ENCODE measurements at regions not wholly inside any gene's neighbourhood (a gene's known extent, or its start where the extent isn't known, plus 50 kb on each side); places are given as distances from the start of the nearest gene placed in this dataset.

DNA sequence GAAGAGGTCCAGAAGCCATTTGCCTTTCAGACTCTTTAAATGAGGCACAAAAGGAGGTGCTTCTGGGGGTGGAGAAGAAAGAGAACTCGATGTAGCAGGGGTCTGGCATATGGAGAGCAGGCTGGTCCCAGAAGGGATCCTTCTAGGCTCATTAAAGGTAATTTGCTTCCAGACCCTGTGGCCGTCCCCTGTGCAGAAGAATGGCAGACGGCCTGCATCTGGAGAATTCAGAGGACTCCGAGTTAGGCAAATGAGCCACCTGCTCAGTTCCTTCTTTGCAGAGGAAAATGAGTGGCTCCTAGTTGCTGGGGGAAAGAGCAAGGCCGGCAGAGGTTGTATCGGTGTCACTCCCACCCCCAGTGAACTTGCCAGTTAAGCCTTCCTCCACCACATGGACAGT is 73.8 kb upstream of the FAM180A start:
- no peak for DNase-seq
- Histone ChIP-seq H3K36me3 (no peaks in the 10 kb centered on the region), H3K4me1 (no peaks in the 10 kb centered on the region), H3K27ac (no peak overlapping the region), H3K4me3 (no peak overlapping the region), H3K9me3 (no peaks in the 10 kb centered on the region), H3K27me3 (no peaks in the 10 kb centered on the region)
- intact Hi-C loops (cut with DNase I; ENCODE audit: low total_unique reads): no loop called here
- TF ChIP-seq POLR2A (IDR thresholded peaks at IDR 0.05): no peak
- TF ChIP-seq, protein P1, sequence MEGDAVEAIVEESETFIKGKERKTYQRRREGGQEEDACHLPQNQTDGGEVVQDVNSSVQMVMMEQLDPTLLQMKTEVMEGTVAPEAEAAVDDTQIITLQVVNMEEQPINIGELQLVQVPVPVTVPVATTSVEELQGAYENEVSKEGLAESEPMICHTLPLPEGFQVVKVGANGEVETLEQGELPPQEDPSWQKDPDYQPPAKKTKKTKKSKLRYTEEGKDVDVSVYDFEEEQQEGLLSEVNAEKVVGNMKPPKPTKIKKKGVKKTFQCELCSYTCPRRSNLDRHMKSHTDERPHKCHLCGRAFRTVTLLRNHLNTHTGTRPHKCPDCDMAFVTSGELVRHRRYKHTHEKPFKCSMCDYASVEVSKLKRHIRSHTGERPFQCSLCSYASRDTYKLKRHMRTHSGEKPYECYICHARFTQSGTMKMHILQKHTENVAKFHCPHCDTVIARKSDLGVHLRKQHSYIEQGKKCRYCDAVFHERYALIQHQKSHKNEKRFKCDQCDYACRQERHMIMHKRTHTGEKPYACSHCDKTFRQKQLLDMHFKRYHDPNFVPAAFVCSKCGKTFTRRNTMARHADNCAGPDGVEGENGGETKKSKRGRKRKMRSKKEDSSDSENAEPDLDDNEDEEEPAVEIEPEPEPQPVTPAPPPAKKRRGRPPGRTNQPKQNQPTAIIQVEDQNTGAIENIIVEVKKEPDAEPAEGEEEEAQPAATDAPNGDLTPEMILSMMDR (IDR thresholded peaks at IDR 0.05): no peak

DNA sequence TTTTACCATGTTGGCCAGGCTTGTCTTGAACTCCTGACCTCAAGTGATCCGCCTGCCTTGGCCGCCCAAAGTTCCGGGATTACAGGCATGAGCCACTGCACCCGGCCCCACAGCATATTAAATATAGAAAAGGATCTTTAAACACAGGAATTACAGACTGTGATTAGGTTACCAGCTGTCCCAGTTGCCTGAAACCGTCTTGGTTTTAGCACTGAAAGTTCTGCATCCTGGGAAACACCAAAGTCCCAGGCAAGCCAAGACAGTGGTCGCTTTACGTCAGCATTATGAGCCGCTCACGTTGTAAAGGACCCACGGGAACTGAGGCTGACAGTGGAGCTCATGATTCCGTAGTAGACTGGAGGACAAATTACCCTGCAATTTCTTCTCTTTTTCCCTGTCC is 69.0 kb upstream of the FAM180A start:
- H3K9me3 ChIP-seq: no peaks in the 10 kb centered on the region
- H3K4me1 ChIP-seq: no peaks in the 10 kb centered on the region
- H3K27me3 ChIP-seq: no peaks in the 10 kb centered on the region
- no peak for TF ChIP-seq POLR2A (IDR thresholded peaks at IDR 0.05)
- TF ChIP-seq, protein P1 (IDR thresholded peaks at IDR 0.05): no peak
- DNase-seq: no peak
- no peak overlapping the region for H3K4me3 ChIP-seq
- H3K36me3 ChIP-seq: no peaks in the 10 kb centered on the region
- intact Hi-C loops (cut with DNase I; ENCODE audit: low total_unique reads): no loop called here
- H3K27ac ChIP-seq: no peak overlapping the region

GRCh38 chr7:135815033-135815432 is 66.4 kb upstream of the FAM180A start:
- no peaks in the 10 kb centered on the region for H3K9me3 ChIP-seq
- no peak for TF ChIP-seq POLR2A (IDR thresholded peaks at IDR 0.05)
- TF ChIP-seq, protein P1 (IDR thresholded peaks at IDR 0.05): no peak
- no peak overlapping the region for H3K27ac ChIP-seq
- H3K4me3 ChIP-seq: no peak overlapping the region
- no peaks in the 10 kb centered on the region for H3K27me3 ChIP-seq
- no peaks in the 10 kb centered on the region for H3K36me3 ChIP-seq
- intact Hi-C loops (cut with DNase I; ENCODE audit: low total_unique reads): no loop called here
- DNase-seq: no peak
- no peaks in the 10 kb centered on the region for H3K4me1 ChIP-seq

- Histone ChIP-seq H3K9me3 (no peaks in the 10 kb centered on the region), H3K4me1 (no peaks in the 10 kb centered on the region), H3K4me3 (no peak overlapping the region), H3K27ac (no peak overlapping the region), H3K27me3 (no peaks in the 10 kb centered on the region), H3K36me3 (no peaks in the 10 kb centered on the region)
- no peak for TF ChIP-seq POLR2A (IDR thresholded peaks at IDR 0.05)
- TF ChIP-seq, protein P1 (IDR thresholded peaks at IDR 0.05): no peak
- DNase-seq: no peak
- intact Hi-C loops (cut with DNase I; ENCODE audit: low total_unique reads): no loop called here
Observed at GRCh38 chr7:135812148-135812547, 63.5 kb upstream of the FAM180A start.

DNA sequence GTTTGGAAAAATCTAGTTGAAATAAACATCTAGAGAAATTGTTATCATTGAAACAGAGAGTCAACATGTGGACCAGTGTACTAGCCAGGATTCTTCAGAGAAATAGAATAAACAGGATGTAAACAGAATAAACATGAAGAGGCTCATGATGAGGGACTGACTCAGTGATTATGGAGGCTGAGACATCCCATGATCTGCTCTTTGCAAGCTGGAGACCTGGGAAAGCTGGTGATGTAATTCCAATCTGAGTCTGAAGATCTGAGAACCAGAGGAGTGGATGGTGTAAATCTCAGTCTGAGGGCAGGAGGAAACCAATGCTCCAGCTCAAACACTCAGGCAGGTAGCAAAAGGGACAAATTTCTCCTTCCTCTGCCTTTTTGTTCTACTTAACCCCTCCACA is 62.9 kb upstream of the FAM180A start:
- Histone ChIP-seq H3K9me3 (no peaks in the 10 kb centered on the region), H3K27me3 (no peaks in the 10 kb centered on the region), H3K4me3 (no peak overlapping the region), H3K4me1 (no peaks in the 10 kb centered on the region), H3K36me3 (no peaks in the 10 kb centered on the region), H3K27ac (no peak overlapping the region)
- TF ChIP-seq, protein P1 (IDR thresholded peaks at IDR 0.05): no peak
- TF ChIP-seq POLR2A (IDR thresholded peaks at IDR 0.05): no peak
- no peak for DNase-seq
- intact Hi-C loops (cut with DNase I; ENCODE audit: low total_unique reads): no loop called here

Measured in uterus (tissue), 3 donors.